Activated CD4-positive, alpha-beta T cell treated with anti-CD3 and anti-CD28 coated beads, Interleukin-10, Interleukin-2, amounts not matched to agents 100 ng/mL and 50 ng/mL, durations not matched to agents 16 hours and 8 hours (primary cell): ENCODE measurements at regions not wholly inside any gene's neighbourhood (a gene's known extent, or its start where the extent isn't known, plus 50 kb on each side); places are given as distances from the start of the nearest gene placed in this dataset.

Experiments used
- DNase-seq: peaks from one replicate; pipeline ENCODE4 v3.0.0-alpha.2; 2020

GRCh38 chr4:3818371-3818770 is 52.2 kb downstream of the ADRA2C start:
- no peak for DNase-seq

GRCh38 chr4:3819210-3819919 is 53.2 kb downstream of the ADRA2C start:
- DNase-seq, result no peak

- no peak for DNase-seq
These were observed 54.0 kb downstream of the ADRA2C start for GRCh38 chr4:3820016-3820805.

GRCh38 chr4:3820806-3821579 is 54.8 kb downstream of the ADRA2C start:
- no peak for DNase-seq

GRCh38 chr4:3821580-3822229 is 55.5 kb downstream of the ADRA2C start:
- no peak for DNase-seq

GRCh38 chr4:3822230-3822947 is 56.2 kb downstream of the ADRA2C start:
- no peak for DNase-seq

GRCh38 chr4:3823496-3824341 is 57.5 kb downstream of the ADRA2C start:
- DNase-seq, result no peak

GRCh38 chr4:3824521-3825270 is 58.5 kb downstream of the ADRA2C start:
- DNase-seq, result no peak

- no peak for DNase-seq
These were observed 59.3 kb downstream of the ADRA2C start for GRCh38 chr4:3825530-3825929.

- DNase-seq, result no peak
These were observed 60.3 kb downstream of the ADRA2C start for GRCh38 chr4:3826247-3827172.

- DNase-seq, result no peak
These were observed 61.7 kb downstream of the ADRA2C start for GRCh38 chr4:3827616-3828492.

GRCh38 chr4:3828546-3828945 is 62.4 kb downstream of the ADRA2C start:
- DNase-seq, result no peak

GRCh38 chr4:3829211-3829955 is 63.2 kb downstream of the ADRA2C start:
- DNase-seq, result no peak

GRCh38 chr4:3829956-3830773 is 64.0 kb downstream of the ADRA2C start:
- no peak for DNase-seq

GRCh38 chr4:3830774-3831528 is 64.8 kb downstream of the ADRA2C start:
- DNase-seq, result no peak
